Stimulated activated CD4-positive, alpha-beta T cell treated with anti-CD3 and anti-CD28 coated beads, TNF-alpha, amount 100 ng/mL, for 1 hour (primary cell): ENCODE measurements at regions not wholly inside any gene's neighbourhood (a gene's known extent, or its start where the extent isn't known, plus 50 kb on each side); places are given as distances from the start of the nearest gene placed in this dataset.

Source experiments
- DNase-seq, 3 donors: peaks; one replicate each; pipeline ENCODE4 v3.0.0-alpha.2; 2020; ENCODE audit warnings: low read depth in 3 of 3, low spot score in 1 of 3

GRCh38 chr2:60400462-60401246 is 152.8 kb downstream of the BCL11A start:
- no peak for DNase-seq

- DNase-seq: no peak
These were observed 159.0 kb downstream of the BCL11A start for GRCh38 chr2:60394463-60394862.

GRCh38 chr2:60391649-60392375 is 161.6 kb downstream of the BCL11A start:
- DNase-seq: no peak

DNA sequence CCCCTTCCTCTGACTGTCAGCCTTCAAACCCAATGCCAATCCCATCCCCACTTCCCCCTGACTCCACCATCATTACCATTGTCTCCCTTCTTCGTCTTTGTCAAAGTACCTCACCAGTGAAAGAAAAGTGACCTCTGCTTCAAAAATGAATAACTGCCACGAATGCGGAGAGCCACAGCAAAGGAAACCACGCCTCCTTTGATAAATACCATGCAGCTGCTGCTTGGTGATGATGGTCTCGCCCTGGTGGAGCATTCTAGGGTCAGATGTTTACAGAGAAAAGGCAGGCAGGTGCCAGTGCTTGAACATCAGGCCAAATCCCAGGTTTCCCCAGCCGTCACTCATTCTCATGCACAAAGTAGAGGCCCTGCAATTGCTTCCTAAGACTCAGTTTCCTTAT is 162.2 kb downstream of the BCL11A start:
- DNase-seq: no peak

- no peak for DNase-seq
These were observed 167.0 kb downstream of the BCL11A start for GRCh38 chr2:60386436-60386835.

DNA sequence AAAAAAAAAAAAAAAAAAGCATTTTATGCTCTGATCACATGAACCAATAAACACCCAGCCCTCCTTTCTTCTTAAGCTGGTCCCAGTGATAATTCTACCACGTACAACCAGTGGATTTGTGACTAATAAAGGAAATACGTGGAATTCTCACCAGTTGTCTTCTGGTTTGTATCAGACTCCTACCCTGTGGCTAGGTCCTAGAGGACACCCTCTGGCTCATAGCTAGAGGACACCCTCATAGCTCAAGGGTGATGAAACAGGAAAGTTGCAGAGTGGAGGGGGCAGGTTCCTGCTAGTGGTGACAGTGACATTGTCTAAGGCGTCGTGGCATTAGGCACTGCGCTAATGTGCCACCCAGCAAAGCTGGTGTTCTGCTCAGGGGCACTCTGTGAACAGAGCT is 167.8 kb downstream of the BCL11A start:
- DNase-seq: no peak

GRCh38 chr2:60383401-60384143 is 169.9 kb downstream of the BCL11A start:
- DNase-seq: no peak

GRCh38 chr2:60380411-60380810 is 173.0 kb downstream of the BCL11A start:
- no peak for DNase-seq

GRCh38 chr2:60379684-60380083 is 173.8 kb downstream of the BCL11A start:
- DNase-seq: no peak

GRCh38 chr2:60379216-60379615 is 174.2 kb downstream of the BCL11A start:
- no peak for DNase-seq

DNA sequence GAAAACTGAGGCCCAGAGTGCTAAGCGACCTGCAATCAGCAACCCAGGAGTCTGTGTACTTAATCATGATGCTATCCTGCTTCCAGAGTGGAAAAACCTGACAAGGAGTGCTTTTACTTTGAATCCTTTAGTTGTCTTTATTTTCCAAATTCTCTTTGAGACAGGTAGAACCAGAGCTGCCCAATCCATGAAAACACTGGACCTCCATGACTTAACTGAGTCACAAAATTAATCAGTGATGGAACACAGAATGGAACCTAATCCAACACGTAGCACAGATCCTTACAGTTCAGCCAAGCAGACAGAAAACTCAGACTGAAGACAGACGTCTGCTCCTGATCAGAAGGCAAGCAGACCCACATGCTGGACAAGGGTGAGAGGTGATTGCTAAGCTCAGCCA is 175.6 kb downstream of the BCL11A start:
- no peak for DNase-seq

- DNase-seq: no peak
These were observed 177.2 kb downstream of the BCL11A start for GRCh38 chr2:60376252-60376651.

DNA sequence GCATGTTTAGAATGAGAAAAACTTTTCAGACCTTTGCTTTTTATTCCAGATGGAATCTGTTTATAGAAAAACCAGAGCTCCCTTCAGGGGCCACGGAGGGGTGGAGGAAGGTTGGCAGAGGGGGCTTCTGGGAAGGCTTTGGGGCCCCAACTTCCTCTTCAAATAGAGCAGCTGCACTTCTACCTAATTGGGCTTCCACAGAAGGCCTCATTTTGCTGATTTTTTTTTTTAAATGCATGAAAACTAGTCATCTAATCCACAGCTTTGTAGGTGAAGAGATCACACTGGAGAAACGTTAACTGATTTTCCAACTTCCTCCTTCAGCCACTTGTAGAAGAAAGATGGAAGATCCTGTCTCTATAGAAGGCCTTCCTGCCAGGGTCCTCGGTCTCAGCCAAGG is 181.8 kb downstream of the BCL11A start:
- no peak for DNase-seq

DNA sequence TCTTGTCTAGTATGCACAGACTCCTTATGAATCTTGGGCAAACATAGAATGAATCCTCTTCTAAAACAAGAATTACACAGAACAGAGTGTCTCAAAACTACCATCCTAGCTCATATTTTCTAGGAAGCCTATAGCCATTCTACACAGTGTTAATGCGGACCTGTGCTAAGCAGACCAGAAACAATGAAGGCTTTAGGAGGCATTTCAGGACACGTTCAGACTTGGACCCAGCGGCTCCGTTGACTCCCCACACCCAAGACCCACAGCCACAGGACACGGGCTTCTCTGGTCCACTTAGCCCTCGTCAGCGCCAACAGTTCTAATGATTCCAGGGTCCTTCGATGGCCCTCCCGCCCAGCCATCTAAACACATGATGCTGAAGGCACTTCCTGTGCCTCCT is 182.2 kb downstream of the BCL11A start:
- no peak for DNase-seq

- no peak for DNase-seq
These were observed 182.6 kb downstream of the BCL11A start for GRCh38 chr2:60370814-60371213.

DNA sequence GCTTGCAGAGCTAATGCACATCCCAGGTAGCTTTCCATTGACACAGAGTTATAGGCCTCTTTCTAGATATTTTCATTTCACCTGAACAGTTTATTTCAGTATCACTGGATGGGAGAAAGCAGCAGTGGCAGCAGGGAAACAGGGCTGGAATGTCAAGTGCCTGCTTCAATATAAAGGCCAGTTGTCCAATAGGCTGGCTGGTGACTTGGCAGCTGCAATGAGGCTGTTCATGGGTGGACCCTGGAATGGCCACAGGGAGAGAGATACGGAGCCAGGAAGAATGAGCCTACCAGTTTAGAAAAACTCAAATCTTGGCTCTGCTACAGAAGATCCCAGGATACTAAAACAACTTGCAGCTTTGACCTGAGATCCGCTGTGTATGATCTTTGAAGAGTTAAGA is 185.0 kb downstream of the BCL11A start:
- DNase-seq: no peak

DNA sequence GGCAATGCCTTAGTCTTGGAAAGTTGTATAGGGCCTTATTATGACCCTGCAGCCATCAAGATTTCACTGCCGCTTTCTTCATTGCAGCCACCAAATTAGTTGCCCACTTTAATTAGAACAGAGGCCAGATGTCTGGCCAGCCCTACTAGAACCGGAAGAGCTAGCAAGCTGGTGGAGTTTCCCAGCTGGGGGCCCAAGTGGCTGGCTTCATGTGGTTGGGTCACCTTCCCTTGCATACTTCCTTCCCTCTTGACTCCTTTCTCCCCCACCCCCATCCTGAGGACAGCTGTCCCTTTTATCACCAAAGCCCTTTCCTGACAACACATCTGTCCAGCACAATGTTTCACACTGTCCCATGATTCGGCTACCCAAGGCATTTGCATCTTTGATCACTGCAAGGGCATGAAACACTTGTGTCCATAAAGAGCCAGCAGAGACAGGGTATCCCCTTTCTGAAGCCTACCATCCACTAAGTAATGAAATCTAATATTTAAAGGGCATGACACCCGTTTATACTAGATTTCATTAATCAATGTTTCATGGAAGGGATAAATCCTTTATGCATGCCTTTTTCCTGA is 187.2 kb downstream of the BCL11A start:
- DNase-seq: no peak

- DNase-seq: no peak
These were observed 187.9 kb downstream of the BCL11A start for GRCh38 chr2:60365556-60365955.

GRCh38 chr2:60364491-60364890 is 189.0 kb downstream of the BCL11A start:
- DNase-seq: no peak

DNA sequence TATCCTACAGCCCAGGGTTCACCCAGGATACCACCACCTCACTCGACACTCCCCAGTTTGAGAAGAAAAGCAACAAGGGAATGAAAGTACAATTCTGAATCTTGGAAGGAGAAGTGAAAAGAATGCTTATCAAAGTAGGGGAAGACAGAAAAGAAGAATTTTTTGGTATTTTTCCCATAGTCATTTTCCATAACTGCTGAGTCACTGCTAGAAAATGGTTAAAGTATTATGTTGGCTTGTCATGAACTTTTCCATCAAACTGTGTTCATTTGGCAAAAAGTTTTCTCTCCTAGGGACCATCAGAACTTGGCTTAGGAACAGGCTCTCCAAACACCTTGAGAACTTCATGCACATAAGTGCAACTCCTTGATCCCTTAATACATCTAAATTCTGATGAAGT is 192.0 kb downstream of the BCL11A start:
- no peak for DNase-seq

DNA sequence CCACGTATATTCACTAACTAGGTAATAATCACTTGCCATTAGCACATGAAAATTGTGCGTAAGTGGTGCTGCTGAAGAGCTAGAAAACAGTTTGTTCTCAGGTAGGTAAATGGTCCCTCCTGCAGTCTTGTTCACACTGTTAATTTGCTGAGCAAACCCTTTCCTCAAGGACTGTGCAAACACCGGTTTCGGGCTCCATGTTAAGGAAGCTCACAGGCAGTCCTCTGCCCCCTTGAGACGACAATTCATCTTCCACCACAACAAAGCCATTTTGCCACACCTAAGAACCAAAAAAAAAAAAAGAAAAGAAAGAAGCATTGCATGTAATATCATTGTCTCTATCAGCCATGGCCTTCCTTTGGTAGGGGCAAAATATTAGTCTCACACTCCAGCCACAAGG is 193.9 kb downstream of the BCL11A start:
- no peak for DNase-seq

GRCh38 chr2:60358476-60358875 is 195.0 kb downstream of the BCL11A start:
- DNase-seq: no peak
